HG03196 (cell line): ENCODE measurements at regions not wholly inside any gene's neighbourhood (a gene's known extent, or its start where the extent isn't known, plus 50 kb on each side); places are given as distances from the start of the nearest gene placed in this dataset.

ENCODE experiments used
- ATAC-seq: cut with Tn5 transposase; IDR thresholded peaks from one replicate; pipeline ENCODE4 v1.9.1; 2021; ENCODE audit not compliant: unreplicated experiment

DNA sequence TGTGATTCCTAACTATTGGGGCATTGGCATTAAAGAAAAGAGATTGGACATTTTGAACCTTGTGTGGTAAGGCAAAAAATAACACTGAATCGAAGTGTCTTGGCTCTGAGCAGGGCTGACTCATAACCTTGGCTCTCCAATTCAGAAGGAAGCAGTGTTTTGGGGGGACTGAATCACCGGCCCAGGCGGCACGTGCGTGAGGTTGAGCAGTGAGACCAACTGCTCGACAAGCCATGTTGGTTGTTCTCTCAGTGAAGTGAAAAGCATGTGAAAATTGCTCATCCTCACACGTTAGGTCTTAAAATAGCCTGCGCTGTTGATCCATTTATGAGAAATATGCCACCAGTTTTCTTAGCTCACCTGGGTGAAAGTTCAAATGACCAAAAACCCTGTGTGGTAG is 137.8 kb upstream of the SPACA1 start:
- no peak for ATAC-seq

DNA sequence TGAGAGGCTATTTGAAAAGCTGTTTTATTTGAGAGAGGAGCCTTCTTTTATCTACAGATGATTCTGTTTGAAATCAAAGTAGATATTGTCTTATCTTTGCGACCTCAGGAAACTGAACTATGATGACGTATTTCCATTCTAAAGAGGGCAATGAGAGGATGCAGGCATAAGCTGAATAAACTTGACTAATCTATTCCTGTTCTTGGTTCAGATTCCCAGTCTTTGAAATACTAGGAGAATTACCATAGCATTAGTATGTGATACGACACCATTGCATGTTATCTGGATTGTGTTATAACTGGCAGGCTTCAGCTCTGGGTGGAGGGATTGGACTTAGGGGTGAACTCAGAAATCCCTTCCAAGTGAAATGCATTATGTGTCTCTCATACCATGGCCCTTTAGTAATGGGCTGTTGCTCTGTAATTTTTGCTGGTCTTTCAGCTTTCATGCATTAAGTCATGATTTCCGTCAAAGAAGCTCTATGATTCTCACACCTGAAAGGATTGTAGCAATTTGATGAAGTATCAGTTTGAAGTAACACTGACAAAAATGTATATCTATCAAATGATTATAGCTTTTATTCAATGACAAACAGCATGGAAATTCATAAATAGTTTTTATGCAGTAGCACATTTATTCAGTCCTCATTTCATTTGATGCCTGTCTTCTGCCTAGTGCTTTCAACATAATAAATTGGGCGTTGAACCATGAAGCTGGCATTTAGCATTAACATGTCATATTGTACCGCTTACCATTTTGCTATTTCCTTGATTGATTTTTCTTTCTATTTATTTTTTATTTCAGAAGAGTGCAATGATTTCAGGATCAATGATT is 138.4 kb upstream of the SPACA1 start:
- ATAC-seq = no peak

DNA sequence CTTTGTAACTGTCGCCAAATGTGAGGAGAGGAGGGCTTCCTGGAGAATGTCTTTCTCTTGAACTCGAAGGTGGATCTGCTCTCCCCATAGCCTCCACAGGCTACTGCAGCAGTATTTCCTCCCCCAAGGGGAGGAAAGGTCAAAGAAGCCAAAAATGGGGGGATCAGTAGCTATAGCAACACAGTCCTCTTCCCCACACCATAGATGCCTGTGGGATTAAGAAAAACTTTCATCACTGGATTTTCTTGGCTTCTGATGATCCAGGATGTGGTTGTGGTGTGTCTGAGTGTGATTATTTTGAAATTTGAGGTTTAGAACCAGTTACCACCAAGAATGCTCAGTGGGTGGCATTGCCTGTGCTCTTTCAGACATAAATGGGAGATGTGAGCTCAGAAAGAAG is 140.1 kb upstream of the SPACA1 start:
- ATAC-seq = no peak

DNA sequence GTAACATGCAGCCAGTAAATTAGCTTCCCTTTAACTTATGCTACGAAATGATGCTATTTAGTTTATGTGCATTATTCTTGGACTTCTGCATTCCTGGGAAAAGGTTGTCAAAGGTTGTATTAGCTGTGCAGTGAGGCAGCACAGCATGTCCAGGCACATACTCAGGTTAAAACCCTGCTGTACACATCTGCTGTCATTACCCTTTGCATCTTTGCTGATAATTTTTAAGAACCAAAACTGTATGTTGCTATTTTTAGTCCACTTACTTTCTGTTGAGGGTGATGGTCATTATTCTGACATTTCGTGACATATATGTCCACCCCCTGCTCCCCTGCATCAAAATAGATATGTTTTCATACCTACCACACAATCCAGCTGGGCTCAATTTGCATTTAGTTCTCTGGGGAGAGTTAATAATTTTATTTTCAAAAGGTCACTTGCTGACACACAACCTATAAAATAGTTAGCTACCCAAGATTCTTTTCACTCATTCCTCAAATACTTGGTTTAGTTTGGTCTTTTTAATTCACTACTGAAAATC is 142.5 kb upstream of the SPACA1 start:
- peak; percentile 89 for ATAC-seq

DNA sequence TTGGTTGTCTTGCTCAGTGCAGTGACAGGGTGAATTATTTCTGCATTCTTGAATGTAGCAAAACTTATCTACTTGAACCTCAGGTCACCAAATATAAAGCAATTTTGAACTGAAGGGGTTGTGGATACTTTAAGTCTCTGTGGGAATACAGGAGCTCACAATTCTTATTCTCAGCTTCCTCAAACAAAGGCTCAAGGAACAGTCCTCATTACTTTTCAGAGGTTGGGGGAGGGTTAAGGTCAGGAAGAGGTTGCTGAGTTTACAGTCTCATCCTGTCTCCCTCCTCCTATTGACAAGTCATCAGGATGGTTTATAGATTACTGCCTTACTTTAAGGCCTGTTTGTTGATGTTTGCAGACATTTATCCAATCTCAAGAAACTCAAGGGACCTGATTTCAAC is 143.6 kb upstream of the SPACA1 start:
- no peak for ATAC-seq

DNA sequence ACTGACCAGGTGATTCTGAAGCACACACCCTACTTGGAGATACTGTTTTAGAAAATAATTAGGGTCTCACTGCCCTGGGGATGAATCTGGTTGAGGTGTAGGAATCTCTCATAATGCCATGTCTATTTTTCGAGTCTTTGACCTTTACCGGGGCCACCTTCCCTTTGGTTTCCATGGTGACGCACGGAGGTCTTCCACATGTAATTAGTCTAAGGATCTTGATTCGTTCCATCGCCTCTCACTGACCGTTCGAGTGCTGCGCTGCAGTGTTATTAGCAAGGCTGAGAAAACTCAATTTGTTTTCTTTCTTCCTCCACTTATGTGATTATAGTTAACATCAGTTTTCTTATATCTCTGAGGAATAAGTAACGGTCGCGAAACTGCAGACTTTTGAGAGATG is 144.3 kb upstream of the SPACA1 start:
- no peak for ATAC-seq

DNA sequence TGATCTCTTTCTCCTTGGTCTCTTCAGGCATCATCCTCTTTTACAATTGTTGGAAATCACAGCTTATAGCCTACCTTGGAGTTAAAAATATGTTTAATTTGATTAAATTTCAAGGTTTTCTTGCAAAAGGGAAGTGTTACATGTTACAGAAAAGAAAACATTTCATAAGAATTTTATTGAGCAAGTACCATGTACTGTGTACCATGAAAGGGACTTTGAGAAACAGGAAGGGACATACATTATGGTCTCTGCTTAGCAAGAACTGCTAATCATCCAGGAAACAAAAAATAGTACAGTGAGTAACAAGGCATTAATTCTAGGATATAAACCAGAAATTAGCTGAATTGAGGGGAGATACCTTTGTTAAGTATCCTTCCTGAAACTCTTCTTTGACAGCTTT is 145.3 kb upstream of the SPACA1 start:
- no peak for ATAC-seq

DNA sequence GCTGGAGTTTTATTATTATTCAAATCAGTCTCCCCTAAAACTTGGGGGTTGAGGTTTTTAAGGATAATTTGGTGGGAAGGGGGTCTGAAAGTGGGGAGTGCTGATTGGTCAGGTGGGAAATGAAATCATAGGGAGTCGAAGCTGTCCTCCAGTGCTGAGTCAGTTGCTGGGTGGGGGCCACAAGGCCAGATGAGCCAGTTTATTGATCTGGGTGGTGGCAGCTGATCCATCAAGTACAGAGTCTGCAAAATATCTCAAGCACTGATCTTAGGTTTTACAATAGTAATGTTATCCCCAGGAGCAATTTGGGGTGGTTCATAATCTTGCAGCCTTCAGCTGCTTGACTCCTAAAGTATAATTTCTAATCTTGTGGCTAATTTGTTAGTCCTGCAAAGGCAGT is 146.0 kb upstream of the SPACA1 start:
- ATAC-seq = no peak

DNA sequence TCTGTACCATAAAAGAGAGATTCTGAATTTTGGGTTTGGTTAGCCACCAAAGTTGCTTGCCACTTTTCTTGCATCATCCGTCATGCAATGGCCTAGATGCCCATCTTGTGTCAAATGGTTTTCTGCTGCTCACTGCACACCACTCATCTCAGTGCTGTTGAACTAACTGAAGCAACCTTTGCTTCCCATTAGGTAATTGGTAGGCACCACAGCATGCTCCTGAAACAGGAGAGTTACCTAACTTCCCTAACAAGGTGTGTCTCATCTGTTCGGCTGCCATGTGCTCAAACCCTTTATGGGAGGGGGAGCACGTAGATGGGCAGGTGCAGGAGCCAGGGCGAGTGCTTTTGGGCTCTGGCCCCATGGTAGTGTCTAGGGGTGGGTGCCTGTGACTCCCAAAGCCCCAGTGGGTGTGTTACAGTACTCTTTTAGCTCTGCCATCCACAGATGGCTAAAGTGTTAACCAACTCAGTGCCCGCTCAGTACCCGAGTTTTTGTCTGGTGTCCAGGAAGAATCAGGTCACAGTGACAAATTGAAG is 147.4 kb upstream of the SPACA1 start:
- no peak for ATAC-seq

DNA sequence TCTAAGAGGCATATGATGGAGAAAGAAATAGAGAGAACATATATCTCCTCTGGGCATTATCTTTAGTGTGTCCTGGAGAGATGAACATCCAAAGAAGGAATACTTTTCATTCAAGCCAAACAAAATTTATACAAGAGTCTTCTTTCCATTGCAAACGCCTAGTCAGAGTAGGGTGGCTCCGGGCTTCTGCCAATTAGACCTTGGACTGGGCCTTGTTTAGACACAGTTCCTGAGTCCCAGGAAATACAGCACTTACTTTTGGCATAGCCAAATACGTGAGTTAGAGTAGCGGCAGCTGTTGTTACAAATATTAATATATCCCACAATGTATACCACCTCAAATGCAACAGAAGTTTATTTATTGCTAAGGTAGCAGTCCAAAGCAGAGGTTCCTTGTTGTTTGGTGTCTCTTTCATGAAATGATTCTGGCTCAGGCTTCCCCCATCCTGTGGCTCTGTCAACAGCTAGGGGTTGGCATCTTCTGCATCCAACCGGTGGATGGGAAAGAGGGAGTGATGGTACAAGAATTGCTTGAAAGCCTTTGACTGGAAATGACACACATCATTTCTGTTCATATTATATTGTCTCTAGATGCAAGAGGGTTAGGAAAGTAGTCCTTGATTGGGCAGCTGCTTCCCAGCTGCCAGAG is 148.0 kb upstream of the SPACA1 start:
- no peak for ATAC-seq

DNA sequence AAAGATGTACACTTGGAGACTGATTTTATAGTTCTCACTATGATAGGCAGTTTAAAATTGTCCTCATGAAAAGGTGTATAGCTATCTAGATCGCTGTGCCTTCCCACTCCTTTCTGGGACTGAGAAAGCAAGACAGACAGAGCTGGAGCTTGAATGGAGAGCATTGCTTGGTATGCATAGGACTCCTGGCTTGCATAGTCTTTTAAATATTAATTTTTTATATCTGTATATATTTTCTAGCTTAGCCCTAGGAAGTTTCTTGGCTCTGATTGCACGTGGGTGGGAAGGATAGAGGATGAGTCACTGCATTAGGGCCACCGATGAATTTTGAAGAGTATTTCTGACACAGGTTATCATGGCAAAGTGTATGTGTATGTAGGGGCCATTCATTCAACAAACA is 150.0 kb upstream of the SPACA1 start:
- no peak for ATAC-seq

DNA sequence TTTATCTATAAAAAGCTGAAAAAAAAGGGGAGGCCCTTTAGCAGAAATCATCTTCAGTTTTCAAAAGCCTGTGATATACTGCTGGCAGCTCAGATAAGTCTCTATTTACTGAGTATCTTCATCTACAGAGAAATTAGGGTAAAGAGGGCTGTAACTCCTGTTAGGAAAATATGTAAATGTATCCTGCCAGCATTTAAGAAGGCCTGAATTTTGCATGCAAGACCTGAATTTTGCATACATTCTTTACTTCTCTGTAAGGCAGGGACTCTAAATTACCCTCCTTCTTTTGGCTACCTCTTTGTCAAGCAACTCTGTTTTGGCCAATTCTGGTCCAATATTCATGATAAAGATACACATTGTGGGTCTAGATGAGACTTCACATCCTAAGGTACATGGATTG is 150.6 kb upstream of the SPACA1 start:
- no peak for ATAC-seq

DNA sequence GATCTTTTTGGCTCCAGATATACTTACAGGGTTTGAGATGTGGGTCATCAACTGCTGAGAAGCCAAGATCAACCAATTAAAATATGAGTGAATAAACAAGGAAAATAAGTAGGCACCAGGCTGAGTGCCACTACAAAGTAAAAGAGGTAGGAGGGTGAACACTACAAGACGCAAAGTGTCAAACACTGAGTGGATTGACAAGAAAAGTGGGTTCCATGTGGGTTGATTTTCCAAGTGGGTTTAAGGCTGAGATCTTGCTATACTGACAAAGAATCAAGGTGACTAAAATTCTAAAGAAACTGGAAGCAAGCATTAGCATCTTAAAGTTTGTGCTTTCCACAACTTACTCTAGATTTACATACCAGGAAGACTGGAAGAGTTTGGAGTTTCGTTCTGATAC is 160.4 kb upstream of the SPACA1 start:
- no peak for ATAC-seq

DNA sequence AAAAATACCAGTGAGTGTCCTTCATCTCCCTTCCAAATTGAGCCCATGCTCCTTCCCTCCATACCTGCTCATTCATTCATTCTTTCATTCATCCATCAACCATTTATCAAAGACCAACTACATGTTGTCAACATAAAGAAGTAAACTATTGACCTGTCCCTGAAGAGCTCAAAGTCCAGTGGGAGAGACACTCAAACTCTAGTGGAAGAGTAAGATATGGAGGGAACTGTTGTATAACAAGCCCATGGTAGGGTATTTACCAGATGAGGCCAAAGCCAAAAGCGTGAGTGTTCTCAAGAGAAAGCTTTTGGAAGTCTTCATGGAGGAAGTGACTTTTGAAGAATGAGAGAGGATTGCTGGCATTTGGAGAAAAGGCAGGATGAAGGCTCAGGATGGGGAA is 163.4 kb upstream of the SPACA1 start:
- no peak for ATAC-seq

DNA sequence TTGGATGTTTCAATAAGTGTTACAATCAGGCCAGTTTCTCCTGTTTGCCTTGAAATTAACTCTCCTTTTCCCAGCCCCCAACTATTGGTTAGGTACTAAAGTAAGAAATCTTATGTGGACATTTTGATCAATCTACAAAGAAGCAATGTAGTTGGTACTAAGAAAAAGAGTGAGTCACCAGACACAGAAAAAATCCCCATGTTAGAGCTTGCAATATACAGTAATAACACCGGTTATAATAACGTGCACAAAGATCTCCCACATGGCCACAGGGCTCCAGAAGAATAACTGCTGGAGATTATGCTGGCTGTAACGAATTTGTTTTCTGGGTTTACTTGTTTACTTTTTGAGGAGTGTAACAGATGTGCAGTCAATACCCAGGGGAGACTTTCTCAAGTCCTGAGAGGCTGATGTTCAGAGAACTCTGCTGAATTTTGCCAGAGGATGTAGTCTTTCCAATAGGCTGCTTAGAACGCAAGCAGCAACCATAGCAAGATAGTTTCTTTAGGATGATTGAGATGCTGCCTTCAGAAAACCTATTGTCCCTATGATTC is 166.2 kb upstream of the SPACA1 start:
- ATAC-seq = no peak

DNA sequence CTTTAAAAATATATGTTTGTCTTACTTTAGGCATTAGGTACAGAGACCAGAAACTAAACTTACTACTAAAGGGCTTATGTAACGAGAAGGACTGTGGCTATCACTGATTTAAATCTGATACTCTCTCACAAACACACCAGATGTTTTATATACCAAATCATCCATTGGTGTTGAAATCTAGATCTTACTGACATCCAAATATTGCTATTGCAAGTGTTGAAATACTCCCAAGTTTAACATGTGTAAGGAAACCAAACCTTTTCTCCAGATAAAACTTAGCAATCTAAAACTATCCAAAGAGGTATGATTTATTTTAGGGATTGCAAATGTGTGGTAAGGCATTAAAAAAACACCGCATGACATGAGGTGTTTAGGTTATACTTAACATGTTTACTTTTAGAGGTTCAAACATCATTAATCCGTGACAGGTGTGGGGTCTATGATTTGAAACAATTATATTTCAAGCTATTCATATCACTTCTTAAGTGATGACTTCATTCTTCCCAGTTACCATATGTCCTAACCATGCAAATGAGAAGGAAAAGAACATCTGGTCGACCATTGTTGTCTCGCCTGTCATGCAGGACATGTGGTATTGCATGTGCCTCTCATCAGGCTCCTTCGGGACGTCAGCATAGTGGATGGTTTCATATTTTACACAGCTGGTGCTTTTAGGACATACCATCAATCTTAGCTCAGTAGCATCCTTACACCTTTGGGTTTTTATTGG is 168.3 kb upstream of the SPACA1 start:
- ATAC-seq = no peak

DNA sequence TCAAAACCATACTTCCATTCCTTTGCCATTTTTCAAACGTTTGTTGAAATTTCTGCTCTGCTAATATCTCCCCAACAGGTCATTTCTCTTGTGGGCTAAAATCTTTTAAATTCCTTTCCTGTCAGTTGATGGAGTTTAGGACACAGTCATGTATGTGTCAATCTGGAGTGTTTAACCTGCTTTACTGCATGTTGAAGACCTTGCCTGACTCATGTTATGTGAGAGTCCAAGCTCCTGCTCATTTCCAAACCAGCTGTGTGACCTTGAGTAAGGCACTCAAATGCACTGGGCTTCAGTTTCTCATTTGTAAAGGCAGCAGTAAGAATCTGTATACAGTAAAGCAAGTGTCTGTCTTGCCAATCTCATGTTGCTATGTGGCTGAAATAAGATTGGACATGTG is 171.9 kb upstream of the SPACA1 start:
- no peak for ATAC-seq

DNA sequence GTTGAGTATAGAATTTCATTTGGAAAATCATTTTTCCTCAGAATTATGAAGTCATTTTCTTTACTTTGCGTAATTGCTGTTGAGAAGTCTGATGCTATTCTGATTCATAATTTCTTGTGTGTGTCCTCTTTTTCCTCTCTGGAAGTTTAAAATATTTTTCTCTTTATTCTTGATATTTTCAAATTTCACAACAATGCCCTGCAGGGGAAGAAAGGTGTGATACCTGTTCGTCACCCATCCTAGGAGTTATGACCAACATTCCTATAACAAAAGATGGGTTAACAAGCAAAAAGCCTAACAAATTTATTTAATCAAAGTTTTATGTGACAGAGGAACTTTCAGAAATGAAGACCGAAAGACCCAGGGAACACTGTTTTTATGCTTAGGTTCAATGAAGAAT is 171.5 kb upstream of the AKIRIN2 start:
- ATAC-seq = no peak

DNA sequence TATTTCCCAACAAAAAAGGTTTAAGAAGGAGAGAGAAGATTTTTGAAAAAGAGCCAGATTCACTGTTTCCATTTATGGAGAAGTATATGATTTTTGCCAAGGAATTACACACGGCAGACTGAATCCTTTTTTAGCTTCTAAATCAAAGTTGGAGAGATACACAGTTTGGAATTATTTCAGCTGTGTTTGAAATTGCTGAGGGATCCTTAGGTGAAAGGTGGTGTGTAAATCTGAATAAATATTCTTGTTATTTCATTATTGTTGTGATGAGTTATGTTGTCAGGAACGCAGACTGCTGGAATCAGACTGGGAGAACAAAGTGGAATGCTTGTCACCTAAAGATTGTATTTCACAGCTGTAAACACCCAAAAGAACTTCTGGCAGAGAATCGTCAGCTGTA is 168.5 kb upstream of the AKIRIN2 start:
- no peak for ATAC-seq

DNA sequence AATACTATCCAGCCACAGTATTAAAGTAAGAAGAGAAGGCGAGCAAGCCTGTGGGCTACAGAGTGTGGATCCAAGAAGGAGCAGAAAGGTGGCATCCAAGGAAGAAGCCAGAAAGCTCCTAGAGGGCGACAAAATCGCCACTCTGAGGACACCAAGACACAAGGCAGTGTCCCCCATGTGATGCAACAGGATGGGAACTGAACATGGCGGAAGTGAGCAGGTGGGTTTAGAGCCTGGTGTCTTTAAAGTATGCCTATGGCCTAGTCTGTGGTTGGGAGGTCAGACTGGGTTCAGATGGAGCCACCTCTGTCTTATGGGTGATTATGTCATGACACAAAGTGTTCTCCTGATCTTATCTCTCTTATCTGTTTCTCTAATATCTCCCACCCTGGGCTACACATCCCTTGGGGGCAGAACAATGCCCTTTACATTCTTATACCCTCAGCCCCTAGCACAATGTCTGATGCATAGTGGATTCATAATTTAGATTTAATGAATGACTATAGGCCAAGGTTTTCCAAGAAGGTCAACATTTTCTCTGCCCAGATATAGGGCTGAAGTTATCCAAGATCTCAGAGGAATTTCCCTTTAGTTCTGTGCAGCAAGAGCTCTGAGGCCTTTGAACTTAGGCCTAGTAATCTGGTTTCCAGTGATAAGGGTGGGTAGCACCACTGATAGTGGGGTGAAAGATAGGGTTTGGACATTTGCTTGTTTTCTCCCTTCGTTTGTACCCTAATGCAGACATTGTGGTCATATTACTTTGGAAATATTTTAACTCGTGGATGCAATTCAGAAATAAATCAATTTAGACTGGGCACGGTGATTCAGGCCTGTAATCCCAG is 167.3 kb upstream of the AKIRIN2 start:
- no peak for ATAC-seq
